Stimulated activated CD8-positive, alpha-beta memory T cell treated with anti-CD3 and anti-CD28 coated beads, Interleukin-2, amount 100 ng/mL, for 48 hours (primary cell): ENCODE measurements at regions not wholly inside any gene's neighbourhood (a gene's known extent, or its start where the extent isn't known, plus 50 kb on each side); places are given as distances from the start of the nearest gene placed in this dataset.

Experiments
- DNase-seq, 2 donors: peaks; one replicate each; pipeline ENCODE4 v3.0.0-alpha.2; 2020; ENCODE audit warnings: low read depth in 2 of 2

DNA sequence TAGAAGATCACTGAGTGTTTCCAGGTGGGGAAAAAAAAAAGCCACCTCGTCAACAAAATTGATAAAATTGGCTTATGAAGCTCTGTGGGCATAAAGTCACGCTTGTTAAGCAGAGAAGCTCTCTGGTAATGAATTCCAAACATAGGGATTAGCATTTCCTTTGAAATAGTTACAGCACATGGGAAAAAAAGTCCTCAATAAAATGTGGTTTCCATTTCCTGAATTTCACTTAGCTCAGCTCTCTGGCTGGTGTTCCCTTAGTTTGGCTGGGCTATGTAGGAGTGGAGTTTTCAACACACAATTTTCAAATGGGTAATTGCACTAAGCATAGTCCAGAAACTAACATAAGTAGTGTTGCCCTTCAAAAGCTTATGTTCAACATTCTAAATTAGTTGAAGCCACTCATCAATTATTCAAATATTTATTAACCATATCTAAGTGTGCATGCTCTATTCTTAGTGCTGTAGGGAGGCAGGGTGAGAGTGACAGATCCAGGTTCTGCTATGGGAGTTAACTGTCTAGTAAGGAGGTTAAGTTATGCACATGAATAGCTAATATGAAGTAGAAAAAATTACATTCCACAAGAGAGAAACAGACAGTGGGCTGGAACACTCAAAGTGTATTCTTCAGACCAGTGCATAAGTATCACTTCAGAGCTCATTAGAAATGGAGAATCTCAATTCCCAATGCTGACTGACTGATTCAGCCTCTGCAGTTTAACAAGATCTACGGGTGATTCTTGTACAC lies 445.7 kb downstream of the SMARCA1 start:
- DNase-seq, result no peak

- DNase-seq, result no peak
Measured at GRCh38 chrX:129071390-129071789, 451.9 kb downstream of the SMARCA1 start.

DNA sequence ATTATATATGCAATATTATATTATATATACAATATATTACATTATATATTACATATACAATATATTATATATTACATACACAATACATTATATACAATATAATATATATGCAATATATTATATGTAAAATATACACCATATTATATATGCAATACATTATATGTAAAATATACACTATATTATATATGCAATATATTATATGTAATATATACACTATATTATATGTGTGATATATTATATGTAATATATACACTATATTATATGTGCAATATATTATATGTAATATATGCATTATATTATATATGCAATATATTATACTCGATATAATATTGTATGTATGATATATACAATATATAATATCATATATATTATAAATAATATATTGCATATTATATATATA lies 457.4 kb downstream of the SMARCA1 start:
- no peak for DNase-seq

DNA sequence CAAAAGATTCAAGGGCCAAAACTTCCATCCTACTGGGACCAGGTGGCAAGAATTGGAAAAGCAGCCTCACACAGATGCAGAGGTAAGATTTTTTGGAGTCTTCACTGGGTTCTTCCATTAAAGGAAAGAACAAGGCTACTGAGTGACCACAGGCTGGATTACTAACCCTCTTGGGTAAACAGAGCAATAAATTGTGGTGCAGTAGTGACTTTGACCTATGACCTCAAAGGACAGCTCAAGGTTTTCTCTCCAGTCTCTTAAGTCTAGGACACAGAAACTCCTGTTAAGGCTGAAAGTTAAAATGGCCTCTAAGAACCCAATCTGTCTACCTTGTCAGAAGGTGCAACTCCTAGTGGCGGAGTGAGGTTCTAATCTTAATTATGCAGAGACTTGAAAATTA lies 464.9 kb downstream of the SMARCA1 start:
- DNase-seq, result no peak

DNA sequence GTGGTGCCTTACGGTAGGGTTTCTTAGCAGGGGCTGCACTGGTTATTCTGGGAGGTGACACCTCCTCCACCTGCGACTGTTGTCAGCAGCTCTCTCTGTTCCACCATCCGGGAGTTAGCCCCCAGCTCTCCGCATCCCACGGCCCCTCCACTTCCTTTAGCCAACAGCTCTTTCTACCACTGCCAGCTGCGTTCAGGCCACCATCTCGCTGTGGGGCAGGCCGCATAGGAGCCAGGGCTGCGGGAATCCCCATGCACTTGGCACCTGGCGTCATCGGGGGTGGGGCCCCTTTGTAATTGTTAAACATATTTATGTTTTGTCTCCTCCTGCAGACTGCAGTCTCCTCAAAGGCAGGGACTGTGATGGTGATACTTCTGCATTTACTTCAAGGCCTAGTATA lies 480.2 kb downstream of the SMARCA1 start:
- no peak for DNase-seq

GRCh38 chrX:129041319-129041718 lies 482.0 kb downstream of the SMARCA1 start:
- DNase-seq, result no peak

- no peak for DNase-seq
Measured at GRCh38 chrX:129040124-129040523, 483.2 kb downstream of the SMARCA1 start.

DNA sequence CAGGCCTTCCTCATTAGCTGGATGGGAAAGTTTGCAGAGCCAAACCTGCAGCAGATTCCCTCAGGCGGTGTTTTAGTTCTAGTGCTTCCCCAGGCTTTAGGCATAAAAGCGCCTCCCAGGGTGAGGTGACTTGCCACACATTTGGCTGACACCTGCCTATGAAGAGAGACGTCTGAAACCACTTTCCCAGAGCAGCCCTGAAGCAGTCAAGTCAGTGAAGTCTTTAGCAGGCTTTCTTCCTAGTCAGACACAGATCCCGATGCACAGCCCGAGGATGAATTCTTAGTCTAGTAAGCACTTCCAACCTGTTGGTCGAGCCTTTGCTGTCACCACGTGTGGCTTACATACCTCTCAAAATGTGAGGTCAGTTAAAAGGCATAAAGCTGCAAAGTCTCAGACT lies 484.1 kb downstream of the SMARCA1 start:
- DNase-seq, result no peak

GRCh38 chrX:129037389-129037788 lies 485.9 kb downstream of the SMARCA1 start:
- DNase-seq, result no peak

DNA sequence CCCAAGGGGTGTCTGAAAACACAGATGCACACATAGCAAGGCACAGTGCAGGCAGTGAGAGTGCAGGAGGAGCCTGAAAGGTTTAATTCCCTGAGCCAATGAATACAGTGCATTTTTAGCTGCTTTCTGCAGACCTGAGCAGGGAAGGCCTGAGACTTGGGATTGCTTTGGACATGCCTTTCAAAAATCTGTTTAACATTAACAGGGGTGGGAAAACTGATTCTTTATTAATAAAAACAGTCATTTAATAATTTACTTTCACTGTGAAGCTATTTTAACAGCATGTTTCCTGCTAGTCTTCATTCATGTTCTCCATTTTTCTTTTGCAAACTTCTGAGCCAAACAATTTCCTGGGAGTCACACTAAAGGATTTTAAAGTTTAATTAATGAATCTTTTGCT lies 488.1 kb downstream of the SMARCA1 start:
- no peak for DNase-seq

- no peak for DNase-seq
Measured at GRCh38 chrX:129034196-129034595, 489.1 kb downstream of the SMARCA1 start.

DNA sequence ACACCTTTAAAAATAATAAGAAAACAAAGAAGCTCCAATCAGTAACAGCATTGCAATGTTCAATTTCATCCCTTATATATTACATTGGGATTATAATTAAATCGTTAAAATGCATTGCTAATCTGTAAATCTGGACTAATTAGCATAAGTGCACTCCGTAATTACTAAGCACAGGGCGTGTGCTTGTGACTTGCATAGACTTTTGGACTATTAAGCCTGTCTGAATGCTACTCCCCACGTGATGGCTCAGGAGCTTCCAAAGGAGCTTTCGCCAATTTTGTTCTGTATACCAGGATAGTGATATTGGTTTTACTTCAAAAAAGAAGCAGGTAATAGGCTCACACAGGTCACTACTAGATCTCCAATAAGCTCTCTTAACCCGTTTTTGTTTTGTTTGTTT lies 497.1 kb downstream of the SMARCA1 start:
- DNase-seq, result no peak

GRCh38 chrX:129025376-129025775 lies 497.9 kb downstream of the SMARCA1 start:
- no peak for DNase-seq

- no peak for DNase-seq
Measured at GRCh38 chrX:129019412-129019811, 503.9 kb downstream of the SMARCA1 start.

GRCh38 chrX:129015381-129015780 lies 507.9 kb downstream of the SMARCA1 start:
- no peak for DNase-seq

DNA sequence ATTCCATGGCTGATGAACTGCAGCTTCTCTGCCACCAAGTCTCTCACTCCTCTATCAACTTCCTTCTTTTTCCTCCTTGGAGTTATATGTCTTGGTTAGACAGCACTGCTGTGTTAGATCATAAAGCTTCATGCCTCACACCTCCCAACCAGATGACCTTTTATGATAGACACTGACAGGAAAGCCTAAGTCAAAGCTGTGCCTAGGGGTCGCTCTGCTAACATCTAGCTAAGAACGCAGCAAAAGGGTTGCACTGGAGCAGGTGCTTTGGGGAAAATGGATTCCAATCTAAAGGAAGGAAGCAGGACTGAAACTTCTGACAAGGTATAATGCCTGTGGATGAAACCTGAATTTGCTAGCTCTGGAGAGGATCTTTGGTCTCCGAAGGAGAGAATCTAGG lies 509.7 kb downstream of the SMARCA1 start:
- no peak for DNase-seq

DNA sequence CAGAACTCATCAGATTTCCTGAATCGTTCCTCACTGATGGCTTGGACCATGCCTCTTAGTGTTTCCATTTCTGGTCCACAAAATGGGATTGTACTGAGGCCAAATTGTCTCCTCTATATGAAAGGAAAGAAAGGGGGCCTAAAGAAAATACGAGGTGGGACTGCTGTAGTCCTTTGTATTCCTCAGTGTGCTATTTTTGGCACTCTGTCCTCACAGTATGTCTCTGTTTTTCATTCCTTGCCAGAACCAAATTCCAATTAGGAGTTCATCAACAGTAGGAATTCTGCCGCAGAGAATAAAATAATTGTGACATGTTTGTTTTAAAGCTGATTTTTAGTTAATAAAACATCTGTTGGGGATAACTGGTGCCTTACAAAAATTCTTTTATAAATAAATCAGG lies 515.7 kb downstream of the SMARCA1 start:
- no peak for DNase-seq

DNA sequence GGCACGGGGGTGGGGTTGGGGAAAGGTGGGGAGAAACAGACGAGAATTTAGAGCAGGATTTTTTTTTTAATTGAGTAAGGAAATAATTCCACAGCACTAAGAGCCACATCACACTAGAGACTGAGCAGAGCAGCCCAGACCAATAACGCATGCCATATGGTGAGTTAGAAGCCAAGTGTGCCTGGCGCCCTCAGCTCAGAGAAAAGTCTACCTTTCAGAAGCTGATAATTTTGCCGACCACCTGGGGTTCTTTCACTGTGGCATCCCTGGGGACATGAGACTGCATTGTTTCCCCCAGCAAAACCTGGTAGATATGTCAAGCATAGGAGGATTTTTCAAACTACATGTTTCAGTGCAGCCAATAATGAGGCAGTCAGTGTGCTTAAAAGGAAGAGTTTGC lies 516.8 kb downstream of the SMARCA1 start:
- DNase-seq, result no peak

DNA sequence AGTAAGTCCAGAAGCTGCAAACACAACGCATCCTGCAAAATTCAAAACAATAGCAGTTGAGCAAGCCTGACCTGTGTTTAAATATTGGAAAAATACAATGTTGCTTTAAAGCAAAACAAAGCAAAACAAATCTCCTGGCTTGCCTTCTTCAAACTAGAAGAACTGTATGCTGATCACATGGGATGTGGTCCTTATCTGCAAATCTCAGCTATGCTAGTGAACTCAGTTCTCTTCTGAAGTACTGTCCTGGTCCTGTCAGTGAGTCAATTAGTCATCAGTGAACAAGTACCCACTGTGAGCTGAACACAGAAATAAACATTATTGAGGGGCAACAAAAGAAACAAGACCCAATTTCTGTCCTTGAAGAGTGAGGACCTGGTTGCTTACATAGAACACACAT lies 522.5 kb downstream of the SMARCA1 start:
- DNase-seq, result no peak

DNA sequence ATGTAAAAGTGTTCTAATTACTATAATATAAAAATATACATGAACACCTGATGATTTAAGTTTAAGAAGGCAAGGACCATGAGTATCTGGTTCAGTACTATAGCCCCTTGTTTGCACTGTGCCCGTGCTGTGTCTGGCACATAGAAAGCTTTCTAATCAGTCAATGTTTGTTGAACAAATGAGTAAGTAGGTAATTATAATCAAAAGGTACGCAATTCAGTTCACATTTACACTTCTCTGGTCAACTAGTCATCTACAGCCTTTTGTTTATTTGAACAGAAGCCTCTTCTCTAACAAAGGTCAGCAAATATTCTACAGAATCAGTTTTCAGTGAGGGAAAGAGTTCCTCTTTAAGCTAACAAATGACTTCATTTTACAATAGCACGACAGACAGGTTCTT lies 523.3 kb downstream of the SMARCA1 start:
- no peak for DNase-seq

- DNase-seq, result no peak
Measured at GRCh38 chrX:128992107-128992971, 531.0 kb downstream of the SMARCA1 start.

DNA sequence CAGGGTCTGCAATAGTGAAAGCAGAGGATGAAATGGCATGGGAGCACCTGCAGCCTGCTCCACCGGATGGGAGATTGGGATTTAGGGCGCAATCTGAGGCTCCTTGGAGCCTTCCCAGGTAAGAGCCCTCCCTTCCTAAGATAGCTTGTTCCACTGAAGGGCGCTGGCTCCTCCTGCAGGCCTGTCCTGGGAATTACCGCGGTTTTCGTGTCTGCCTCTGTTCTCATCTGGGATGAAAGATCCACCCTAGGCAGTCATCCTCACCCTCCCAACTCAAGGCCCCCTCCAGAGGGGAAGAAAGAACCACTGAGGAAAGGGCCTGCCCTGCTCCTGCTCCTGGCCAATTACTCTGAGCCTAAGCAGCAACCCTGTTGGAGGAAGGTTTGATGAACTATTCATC lies 547.5 kb downstream of the SMARCA1 start:
- peak in 1 of 2 donors; percentile 0 for DNase-seq

DNA sequence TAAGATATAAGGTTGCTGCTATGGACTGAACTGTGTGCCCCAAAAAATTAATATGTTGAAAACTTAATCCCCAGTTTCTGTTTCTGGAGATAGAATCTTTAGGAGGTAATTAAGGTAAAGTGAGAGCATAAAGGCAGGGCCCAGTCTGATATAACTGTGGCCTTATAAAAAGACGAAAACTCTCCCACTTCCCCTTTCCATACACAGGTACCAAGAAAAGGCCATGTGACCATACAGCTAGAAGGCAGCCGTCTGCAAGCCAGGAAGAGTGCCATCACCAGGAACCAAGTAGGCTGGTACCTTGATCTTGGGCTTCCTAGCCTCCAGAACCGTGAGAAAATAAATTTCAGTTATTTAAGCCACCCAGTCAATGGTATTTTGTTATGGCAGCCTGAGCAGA lies 550.3 kb downstream of the SMARCA1 start:
- DNase-seq, result no peak
